Cardiac muscle cell (in vitro differentiated cells and primary cell): ENCODE measurements at regions not wholly inside any gene's neighbourhood (a gene's known extent, or its start where the extent isn't known, plus 50 kb on each side); places are given as distances from the start of the nearest gene placed in this dataset.

Experiments used
- DNase-seq, 2 donors: peaks; one replicate each; pipeline versions ENCODE4 v3.0.0 to v3.0.0-alpha.2; 2010 to 2017; ENCODE audit warnings: low read depth in 1 of 2, low spot score in 1 of 2
- H3K27ac ChIP-seq: fragments of 200-600 bp; sonication (generic); 2 replicates; pipeline ENCODE4 v1.5.1; 2016
- H3K27me3 ChIP-seq: fragments of 200-600 bp; sonication (generic); 2 replicates; pipeline ENCODE4 v1.6.0; 2016; ENCODE audit warnings: control low read depth
- H3K36me3 ChIP-seq: fragments of 200-600 bp; sonication (generic); 2 replicates; pipeline ENCODE4 v1.5.1; 2016; ENCODE audit warnings: control low read depth
- H3K4me1 ChIP-seq: fragments of 200-600 bp; sonication (generic); 2 replicates; pipeline ENCODE4 v1.8.1; 2017; ENCODE audit warnings: low read depth, mild to moderate bottlenecking, mixed run types
- H3K4me3 ChIP-seq: fragments of 200-600 bp; sonication (generic); 2 replicates; pipeline ENCODE4 v1.5.1; 2016; ENCODE audit warnings: mild to moderate bottlenecking
- H3K9me3 ChIP-seq: fragments of 200-600 bp; sonication (generic); 2 replicates; pipeline ENCODE4 v1.5.1; 2017; ENCODE audit warnings: low read depth, mild to moderate bottlenecking, control low read depth
- TF ChIP-seq, protein P1 (sequence below): IDR thresholded peaks from 2 replicates; pipeline ENCODE4 v1.5.1; 2012; ENCODE audit warnings: low read depth, mild to moderate bottlenecking, low read length

DNA sequence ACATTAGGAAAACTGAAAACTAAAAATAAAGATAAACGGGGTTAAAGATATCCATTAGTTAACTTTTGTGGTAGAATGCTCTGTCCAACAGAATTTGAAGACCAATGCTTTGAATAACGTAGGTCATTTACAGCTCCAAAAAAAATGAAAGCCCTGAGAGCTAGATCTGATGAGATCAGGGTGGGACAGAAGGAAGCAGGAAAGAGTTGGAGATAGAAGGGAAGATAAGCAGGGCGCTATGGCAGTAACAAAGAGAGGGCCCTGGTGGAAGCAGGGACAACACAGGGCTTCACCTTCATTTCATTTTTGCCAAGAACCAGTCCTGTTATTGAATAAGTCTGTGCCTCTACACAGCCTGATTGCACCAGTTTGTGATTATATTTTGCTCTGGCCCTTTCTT is 51.0 kb upstream of the RGS8 start:
- H3K27ac ChIP-seq = no peak overlapping the region

DNA sequence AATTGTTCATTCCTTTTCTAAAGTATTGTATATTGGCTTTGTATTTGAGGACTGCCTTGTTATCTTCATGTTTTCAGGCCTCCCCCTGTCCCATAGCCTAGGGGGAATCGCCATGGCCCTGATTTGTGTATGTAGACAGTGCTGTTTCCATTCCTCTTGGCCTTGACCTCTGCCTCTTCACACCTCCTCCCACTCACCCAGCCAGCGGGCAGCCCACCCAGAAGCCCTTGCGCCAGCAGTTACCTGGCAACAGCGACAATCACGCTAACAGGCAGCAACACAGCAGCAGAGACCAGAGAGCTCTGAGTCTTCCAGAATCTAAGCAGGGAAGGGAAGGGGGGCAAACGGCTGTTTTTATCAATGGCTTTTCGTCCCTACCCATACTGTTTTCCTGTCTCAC is 50.0 kb upstream of the NPL start:
- peaks cover 9% of the 10 kb centered on the region for H3K4me1 ChIP-seq
- DNase-seq = peak; percentile 39 to 84
- TF ChIP-seq, protein P1, sequence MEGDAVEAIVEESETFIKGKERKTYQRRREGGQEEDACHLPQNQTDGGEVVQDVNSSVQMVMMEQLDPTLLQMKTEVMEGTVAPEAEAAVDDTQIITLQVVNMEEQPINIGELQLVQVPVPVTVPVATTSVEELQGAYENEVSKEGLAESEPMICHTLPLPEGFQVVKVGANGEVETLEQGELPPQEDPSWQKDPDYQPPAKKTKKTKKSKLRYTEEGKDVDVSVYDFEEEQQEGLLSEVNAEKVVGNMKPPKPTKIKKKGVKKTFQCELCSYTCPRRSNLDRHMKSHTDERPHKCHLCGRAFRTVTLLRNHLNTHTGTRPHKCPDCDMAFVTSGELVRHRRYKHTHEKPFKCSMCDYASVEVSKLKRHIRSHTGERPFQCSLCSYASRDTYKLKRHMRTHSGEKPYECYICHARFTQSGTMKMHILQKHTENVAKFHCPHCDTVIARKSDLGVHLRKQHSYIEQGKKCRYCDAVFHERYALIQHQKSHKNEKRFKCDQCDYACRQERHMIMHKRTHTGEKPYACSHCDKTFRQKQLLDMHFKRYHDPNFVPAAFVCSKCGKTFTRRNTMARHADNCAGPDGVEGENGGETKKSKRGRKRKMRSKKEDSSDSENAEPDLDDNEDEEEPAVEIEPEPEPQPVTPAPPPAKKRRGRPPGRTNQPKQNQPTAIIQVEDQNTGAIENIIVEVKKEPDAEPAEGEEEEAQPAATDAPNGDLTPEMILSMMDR = no peak
- H3K36me3 ChIP-seq = no peaks in the 10 kb centered on the region
- H3K27me3 ChIP-seq = no peaks in the 10 kb centered on the region
- no peaks in the 10 kb centered on the region for H3K9me3 ChIP-seq
- no peak overlapping the region for H3K4me3 ChIP-seq
- no peak overlapping the region for H3K27ac ChIP-seq

More for the DNA sequence above, 51.0 kb upstream of the RGS8 start:
- Histone ChIP-seq H3K4me3 (no peak overlapping the region), H3K36me3 (no peaks in the 10 kb centered on the region), H3K4me1 (peaks cover 9% of the 10 kb centered on the region), H3K9me3 (no peaks in the 10 kb centered on the region), H3K27me3 (no peaks in the 10 kb centered on the region)
- no peak for DNase-seq
- TF ChIP-seq, protein P1 = no peak
